ENCODE measurements at regions not wholly inside any gene's neighbourhood (a gene's known extent, or its start where the extent isn't known, plus 50 kb on each side); places are given as distances from the start of the nearest gene placed in this dataset.

DNA sequence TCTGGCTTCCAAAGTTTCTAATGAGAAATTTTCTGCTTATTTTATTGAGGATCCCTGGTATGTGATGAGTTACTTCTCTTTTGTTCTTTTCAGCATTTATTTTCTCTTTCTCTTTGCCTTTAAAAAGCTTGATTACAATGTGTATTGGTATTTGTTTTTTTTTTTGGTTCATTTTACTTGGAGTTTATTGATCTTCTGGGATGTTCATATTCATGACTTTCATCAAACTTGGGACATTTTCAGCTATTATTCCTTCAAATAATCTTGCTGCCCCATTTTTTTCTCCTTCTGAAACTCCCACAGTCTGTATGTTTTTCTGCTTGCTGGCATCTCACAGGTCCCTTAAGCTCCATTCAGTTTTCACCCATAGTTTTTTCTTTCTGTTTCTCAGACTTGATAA, 102.4 kb downstream of the PRDM13 start:
- no peak for TF ChIP-seq POLR2AphosphoS5 (IDR thresholded peaks at IDR 0.05)
- TF ChIP-seq, protein P1, sequence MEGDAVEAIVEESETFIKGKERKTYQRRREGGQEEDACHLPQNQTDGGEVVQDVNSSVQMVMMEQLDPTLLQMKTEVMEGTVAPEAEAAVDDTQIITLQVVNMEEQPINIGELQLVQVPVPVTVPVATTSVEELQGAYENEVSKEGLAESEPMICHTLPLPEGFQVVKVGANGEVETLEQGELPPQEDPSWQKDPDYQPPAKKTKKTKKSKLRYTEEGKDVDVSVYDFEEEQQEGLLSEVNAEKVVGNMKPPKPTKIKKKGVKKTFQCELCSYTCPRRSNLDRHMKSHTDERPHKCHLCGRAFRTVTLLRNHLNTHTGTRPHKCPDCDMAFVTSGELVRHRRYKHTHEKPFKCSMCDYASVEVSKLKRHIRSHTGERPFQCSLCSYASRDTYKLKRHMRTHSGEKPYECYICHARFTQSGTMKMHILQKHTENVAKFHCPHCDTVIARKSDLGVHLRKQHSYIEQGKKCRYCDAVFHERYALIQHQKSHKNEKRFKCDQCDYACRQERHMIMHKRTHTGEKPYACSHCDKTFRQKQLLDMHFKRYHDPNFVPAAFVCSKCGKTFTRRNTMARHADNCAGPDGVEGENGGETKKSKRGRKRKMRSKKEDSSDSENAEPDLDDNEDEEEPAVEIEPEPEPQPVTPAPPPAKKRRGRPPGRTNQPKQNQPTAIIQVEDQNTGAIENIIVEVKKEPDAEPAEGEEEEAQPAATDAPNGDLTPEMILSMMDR (IDR thresholded peaks at IDR 0.05): no peak
- no peak for TF ChIP-seq POLR2A (IDR thresholded peaks at IDR 0.05)

Measured in prostate gland (tissue), 2 donors.